ENCODE measurements at regions not wholly inside any gene's neighbourhood (a gene's known extent, or its start where the extent isn't known, plus 50 kb on each side); places are given as distances from the start of the nearest gene placed in this dataset.

- Histone ChIP-seq H2BK120ac (ENCODE audit: insufficient read depth, low read length, poor library complexity) (no peak overlapping the region), H2BK12ac (ENCODE audit: low read length) (no peak overlapping the region), H3K4ac (ENCODE audit: low read depth, low read length) (no peak overlapping the region), H3K14ac (ENCODE audit: low read length) (no peak overlapping the region), H3K79me1 (ENCODE audit: low read length) (no peaks in the 10 kb centered on the region), H3K4me1 (ENCODE audit: control insufficient read depth in 1 of 2, insufficient read depth in 2 of 2, low read length in 2 of 2) (peaks cover 0 to 7% of the 10 kb centered on the region in 2 experiments), H4K91ac (ENCODE audit: low read depth, low read length) (no peak overlapping the region), H3K23ac (ENCODE audit: low read length) (no peak overlapping the region), H3K79me2 (ENCODE audit: control insufficient read depth, insufficient read depth, low read length, poor library complexity) (no peaks in the 10 kb centered on the region), H2AFZ (ENCODE audit: insufficient read depth, low read length, poor library complexity) (no peak overlapping the region), H4K12ac (ENCODE audit: low read depth, low read length) (no peak overlapping the region), H2AK5ac (ENCODE audit: low read length) (no peak overlapping the region), H3K36me3 (ENCODE audit: control insufficient read depth in 1 of 2, insufficient read depth in 2 of 2, low read length in 2 of 2) (no peaks in the 10 kb centered on the region), H3K27ac (ENCODE audit: low read depth, low read length) (no peak overlapping the region), H2BK5ac (ENCODE audit: low read depth, low read length, poor library complexity) (no peak overlapping the region), H3K27me3 (ENCODE audit: insufficient read depth, low read length) (no peaks in the 10 kb centered on the region), H3K9ac (ENCODE audit: low read length) (no peak overlapping the region), H3K4me3 (ENCODE audit: low read depth, low read length) (no peak overlapping the region), H4K8ac (ENCODE audit: low read depth, low read length) (no peak overlapping the region), H3K18ac (ENCODE audit: low read length) (no peak overlapping the region), H3K4me2 (ENCODE audit: low read length) (no peak overlapping the region), H3K9me3 (ENCODE audit: insufficient read depth, low read depth, low read length) (peaks cover 1% of the 10 kb centered on the region)
- WGBS (ENCODE audit: extremely low coverage, insufficient coverage, insufficient read length), result no CpG with 5 or more reads among the region's 9 CpGs
- no peak for DNase-seq
These were observed 75.7 kb upstream of the PRR23C start for GRCh38 chr3:139120086-139121056.

- H3K27me3 ChIP-seq (ENCODE audit: insufficient read depth, low read length), result no peaks in the 10 kb centered on the region
- H4K91ac ChIP-seq (ENCODE audit: low read depth, low read length), result no peak overlapping the region
- H3K18ac ChIP-seq (ENCODE audit: low read length), result no peak overlapping the region
- H4K8ac ChIP-seq (ENCODE audit: low read depth, low read length), result no peak overlapping the region
- no peak overlapping the region for H3K14ac ChIP-seq (ENCODE audit: low read length)
- H2BK12ac ChIP-seq (ENCODE audit: low read length), result no peak overlapping the region
- no peak overlapping the region for H2AFZ ChIP-seq (ENCODE audit: insufficient read depth, low read length, poor library complexity)
- DNase-seq, result peak in 1 of 2 donors; percentile 5
- H3K9me3 ChIP-seq (ENCODE audit: insufficient read depth, low read depth, low read length), result peaks cover 1% of the 10 kb centered on the region
- no peak overlapping the region for H3K4ac ChIP-seq (ENCODE audit: low read depth, low read length)
- no peak overlapping the region for H3K23ac ChIP-seq (ENCODE audit: low read length)
- H3K4me1 ChIP-seq (ENCODE audit: control insufficient read depth in 1 of 2, insufficient read depth in 2 of 2, low read length in 2 of 2), result peaks cover 0 to 7% of the 10 kb centered on the region in 2 experiments
- no peaks in the 10 kb centered on the region for H3K79me1 ChIP-seq (ENCODE audit: low read length)
- H3K36me3 ChIP-seq (ENCODE audit: control insufficient read depth in 1 of 2, insufficient read depth in 2 of 2, low read length in 2 of 2), result no peaks in the 10 kb centered on the region
- no peak overlapping the region for H4K12ac ChIP-seq (ENCODE audit: low read depth, low read length)
- no CpG with 5 or more reads among the region's 8 CpGs for WGBS (ENCODE audit: extremely low coverage, insufficient coverage, insufficient read length)
- no peak overlapping the region for H3K4me2 ChIP-seq (ENCODE audit: low read length)
- H2AK5ac ChIP-seq (ENCODE audit: low read length), result no peak overlapping the region
- no peak overlapping the region for H2BK120ac ChIP-seq (ENCODE audit: insufficient read depth, low read length, poor library complexity)
- H2BK5ac ChIP-seq (ENCODE audit: low read depth, low read length, poor library complexity), result no peak overlapping the region
- H3K4me3 ChIP-seq (ENCODE audit: low read depth, low read length), result no peak overlapping the region
- H3K79me2 ChIP-seq (ENCODE audit: control insufficient read depth, insufficient read depth, low read length, poor library complexity), result no peaks in the 10 kb centered on the region
- no peak overlapping the region for H3K27ac ChIP-seq (ENCODE audit: low read depth, low read length)
- no peak overlapping the region for H3K9ac ChIP-seq (ENCODE audit: low read length)
These were observed 77.0 kb upstream of the PRR23C start for GRCh38 chr3:139121513-139122220.

- H4K8ac ChIP-seq (ENCODE audit: low read depth, low read length), result no peak overlapping the region
- no peak overlapping the region for H3K23ac ChIP-seq (ENCODE audit: low read length)
- no peak overlapping the region for H4K91ac ChIP-seq (ENCODE audit: low read depth, low read length)
- no peak overlapping the region for H2AK5ac ChIP-seq (ENCODE audit: low read length)
- no peaks in the 10 kb centered on the region for H3K79me2 ChIP-seq (ENCODE audit: control insufficient read depth, insufficient read depth, low read length, poor library complexity)
- H3K9me3 ChIP-seq (ENCODE audit: insufficient read depth, low read depth, low read length), result peaks cover 1% of the 10 kb centered on the region
- no peak overlapping the region for H3K18ac ChIP-seq (ENCODE audit: low read length)
- H4K12ac ChIP-seq (ENCODE audit: low read depth, low read length), result no peak overlapping the region
- peak in 1 of 2 donors; percentile 4 for DNase-seq
- peaks cover 0 to 7% of the 10 kb centered on the region in 2 experiments for H3K4me1 ChIP-seq (ENCODE audit: control insufficient read depth in 1 of 2, insufficient read depth in 2 of 2, low read length in 2 of 2)
- no peak overlapping the region for H2BK5ac ChIP-seq (ENCODE audit: low read depth, low read length, poor library complexity)
- H3K9ac ChIP-seq (ENCODE audit: low read length), result no peak overlapping the region
- no peak overlapping the region for H3K4ac ChIP-seq (ENCODE audit: low read depth, low read length)
- H2BK120ac ChIP-seq (ENCODE audit: insufficient read depth, low read length, poor library complexity), result no peak overlapping the region
- H3K4me3 ChIP-seq (ENCODE audit: low read depth, low read length), result no peak overlapping the region
- no peak overlapping the region for H3K4me2 ChIP-seq (ENCODE audit: low read length)
- no peak overlapping the region for H2AFZ ChIP-seq (ENCODE audit: insufficient read depth, low read length, poor library complexity)
- no peak overlapping the region for H2BK12ac ChIP-seq (ENCODE audit: low read length)
- H3K27ac ChIP-seq (ENCODE audit: low read depth, low read length), result no peak overlapping the region
- WGBS (ENCODE audit: extremely low coverage, insufficient coverage, insufficient read length), result no CpG with 5 or more reads among the region's 3 CpGs
- no peaks in the 10 kb centered on the region for H3K36me3 ChIP-seq (ENCODE audit: control insufficient read depth in 1 of 2, insufficient read depth in 2 of 2, low read length in 2 of 2)
- no peak overlapping the region for H3K14ac ChIP-seq (ENCODE audit: low read length)
- H3K27me3 ChIP-seq (ENCODE audit: insufficient read depth, low read length), result no peaks in the 10 kb centered on the region
- H3K79me1 ChIP-seq (ENCODE audit: low read length), result no peaks in the 10 kb centered on the region
These were observed 77.5 kb upstream of the PRR23C start for GRCh38 chr3:139122221-139122581.

- Histone ChIP-seq H4K8ac (ENCODE audit: low read depth, low read length) (no peak overlapping the region), H4K91ac (ENCODE audit: low read depth, low read length) (no peak overlapping the region), H4K12ac (ENCODE audit: low read depth, low read length) (no peak overlapping the region), H3K14ac (ENCODE audit: low read length) (no peak overlapping the region), H3K27me3 (ENCODE audit: insufficient read depth, low read length) (no peaks in the 10 kb centered on the region), H3K18ac (ENCODE audit: low read length) (no peak overlapping the region), H3K79me2 (ENCODE audit: control insufficient read depth, insufficient read depth, low read length, poor library complexity) (no peaks in the 10 kb centered on the region), H3K4me1 (ENCODE audit: control insufficient read depth in 1 of 2, insufficient read depth in 2 of 2, low read length in 2 of 2) (peaks cover 0 to 7% of the 10 kb centered on the region in 2 experiments), H3K4ac (ENCODE audit: low read depth, low read length) (no peak overlapping the region), H3K4me3 (ENCODE audit: low read depth, low read length) (no peak overlapping the region), H2AK5ac (ENCODE audit: low read length) (no peak overlapping the region), H3K36me3 (ENCODE audit: control insufficient read depth in 1 of 2, insufficient read depth in 2 of 2, low read length in 2 of 2) (no peaks in the 10 kb centered on the region), H2AFZ (ENCODE audit: insufficient read depth, low read length, poor library complexity) (no peak overlapping the region), H3K23ac (ENCODE audit: low read length) (no peak overlapping the region), H3K27ac (ENCODE audit: low read depth, low read length) (no peak overlapping the region), H3K4me2 (ENCODE audit: low read length) (no peak overlapping the region), H2BK120ac (ENCODE audit: insufficient read depth, low read length, poor library complexity) (no peak overlapping the region), H3K9ac (ENCODE audit: low read length) (no peak overlapping the region), H2BK5ac (ENCODE audit: low read depth, low read length, poor library complexity) (no peak overlapping the region), H3K79me1 (ENCODE audit: low read length) (no peaks in the 10 kb centered on the region), H3K9me3 (ENCODE audit: insufficient read depth, low read depth, low read length) (peaks cover 1% of the 10 kb centered on the region), H2BK12ac (ENCODE audit: low read length) (no peak overlapping the region)
- DNase-seq, result no peak
- WGBS (ENCODE audit: extremely low coverage, insufficient coverage, insufficient read length), result no CpG with 5 or more reads among the region's 2 CpGs
These were observed 77.9 kb upstream of the PRR23C start for GRCh38 chr3:139122612-139123011.
